Liver (tissue), 8 donors: ENCODE measurements at regions not wholly inside any gene's neighbourhood (a gene's known extent, or its start where the extent isn't known, plus 50 kb on each side); places are given as distances from the start of the nearest gene placed in this dataset.

Source experiments
- DNase-seq: peaks from one replicate; pipeline ENCODE4 v3.0.0-alpha.2; 2017; ENCODE audit warnings: low spot score
- H3K27ac ChIP-seq, 2 donors: one replicate each; pipeline ENCODE4 v1.7.0; 2013; ENCODE audit warnings: inconsistent platforms in 2 of 2, low read length in 2 of 2, control low read depth in 1 of 2, low read depth in 1 of 2, mild to moderate bottlenecking in 1 of 2
- H3K27me3 ChIP-seq, 4 donors: one replicate each; pipeline versions ENCODE4 v1.6.1 to v1.7.0; 2013; ENCODE audit warnings: low read length in 3 of 4, inconsistent platforms in 1 of 4, mild to moderate bottlenecking in 1 of 4, moderate library complexity in 1 of 4; ENCODE audit not compliant: control insufficient read depth in 4 of 4, insufficient read depth in 4 of 4
- H3K36me3 ChIP-seq, 4 donors: one replicate each; pipeline versions ENCODE4 v1.6.1 to v1.7.0; 2013; ENCODE audit warnings: low read length in 3 of 4, mild to moderate bottlenecking in 3 of 4, low read depth in 1 of 4, moderate library complexity in 1 of 4; ENCODE audit not compliant: control insufficient read depth in 4 of 4, insufficient read depth in 3 of 4
- H3K4me1 ChIP-seq, 4 donors: one replicate each; pipeline versions ENCODE4 v1.6.1 to v1.7.0; 2013; ENCODE audit warnings: low read length in 3 of 4, mild to moderate bottlenecking in 3 of 4, moderate library complexity in 1 of 4; ENCODE audit not compliant: control insufficient read depth in 4 of 4, insufficient read depth in 4 of 4
- H3K4me3 ChIP-seq, 3 donors: one replicate each; pipeline versions ENCODE4 v1.6.1 to v1.7.0; 2013; ENCODE audit warnings: low read length in 3 of 3, control low read depth in 1 of 3, low read depth in 1 of 3, mild to moderate bottlenecking in 1 of 3
- H3K9ac ChIP-seq, 2 donors: one replicate each; pipeline ENCODE4 v1.7.0; 2013; ENCODE audit warnings: low read length in 2 of 2, mild to moderate bottlenecking in 2 of 2, moderate library complexity in 2 of 2, control low read depth in 1 of 2, low read depth in 1 of 2
- H3K9me3 ChIP-seq, 4 donors: one replicate each; pipeline versions ENCODE4 v1.6.1 to v1.7.0; 2013; ENCODE audit warnings: low read length in 3 of 4; ENCODE audit not compliant: control insufficient read depth in 4 of 4
- EGR1 ChIP-seq, 2 donors: IDR thresholded peaks; 2 replicates each; pipeline ENCODE4 v1.6.1; 2016 to 2018; ENCODE audit warnings: antibody characterized with exemption in 2 of 2, low read depth in 2 of 2
- FOXA1 ChIP-seq: IDR thresholded peaks from 2 replicates; pipeline ENCODE4 v1.6.1; 2016; ENCODE audit warnings: antibody characterized with exemption
- FOXA2 ChIP-seq: IDR thresholded peaks from 2 replicates; pipeline ENCODE4 v1.6.1; 2016; ENCODE audit warnings: antibody characterized with exemption
- GABPA ChIP-seq, 2 donors: IDR thresholded peaks in 1 of 2; conservative IDR thresholded peaks in 1 of 2; 2 replicates each; pipeline ENCODE4 v1.6.1; 2016; ENCODE audit warnings: antibody characterized with exemption in 2 of 2, mild to moderate bottlenecking in 1 of 2, moderate library complexity in 1 of 2
- HNF4A ChIP-seq, 2 donors: conservative IDR thresholded peaks; 2 replicates each; pipeline ENCODE4 v1.6.1; 2016; ENCODE audit warnings: antibody characterized with exemption in 2 of 2, mild to moderate bottlenecking in 2 of 2
- HNF4G ChIP-seq: IDR thresholded peaks from 2 replicates; pipeline ENCODE4 v1.6.1; 2016; ENCODE audit warnings: antibody characterized with exemption
- JUND ChIP-seq, 2 donors: IDR thresholded peaks; 2 replicates each; pipeline ENCODE4 v1.6.1; 2016; ENCODE audit warnings: antibody characterized with exemption in 2 of 2
- NR2F2 ChIP-seq: IDR thresholded peaks from 2 replicates; pipeline ENCODE4 v1.6.1; 2016; ENCODE audit warnings: antibody characterized with exemption
- RAD21 ChIP-seq, 2 donors: IDR thresholded peaks; 2 replicates each; pipeline ENCODE4 v1.6.1; 2016; ENCODE audit warnings: antibody characterized with exemption in 2 of 2, mild to moderate bottlenecking in 2 of 2
- RXRA ChIP-seq, 2 donors: IDR thresholded peaks; 2 replicates each; pipeline ENCODE4 v1.6.1; 2017 to 2018; ENCODE audit warnings: antibody characterized with exemption in 2 of 2, mild to moderate bottlenecking in 1 of 2
- SP1 ChIP-seq: IDR thresholded peaks from 2 replicates; pipeline ENCODE4 v1.6.1; 2018; ENCODE audit warnings: antibody characterized with exemption, mild to moderate bottlenecking
- TAF1 ChIP-seq: conservative IDR thresholded peaks from 2 replicates; pipeline ENCODE4 v1.6.1; 2016; ENCODE audit warnings: antibody characterized with exemption, mild to moderate bottlenecking
- YY1 ChIP-seq: IDR thresholded peaks from 2 replicates; pipeline ENCODE4 v1.6.1; 2016; ENCODE audit warnings: antibody characterized with exemption, mild to moderate bottlenecking
- ZBTB33 ChIP-seq: IDR thresholded peaks from 2 replicates; pipeline ENCODE4 v1.6.1; 2016; ENCODE audit warnings: antibody characterized with exemption
- WGBS: extraction: QIAGEN DNeasy Blood & Tissue Kit; methylation state at CpG from one replicate; pipeline ENCODE4 v1.1.7; 2013; 5-methylcytosine and 5-hydroxymethylcytosine counted together
- TF ChIP-seq, protein P1 (sequence below): IDR thresholded peaks from 2 replicates; pipeline ENCODE4 v1.6.1; 2016; ENCODE audit warnings: antibody characterized with exemption, mild to moderate bottlenecking
- TF ChIP-seq, protein P2 (sequence below): fragments of 150-350 bp; IDR thresholded peaks from 2 replicates; pipeline ENCODE4 v1.5.1; 2017; ENCODE audit warnings: improper control_type of control experiment, low read depth, low read length; ENCODE audit not compliant: missing input control
- TF ChIP-seq, protein P3 (sequence below): IDR thresholded peaks from 2 replicates; pipeline ENCODE4 v1.6.1; 2016; ENCODE audit warnings: antibody characterized with exemption
- TF ChIP-seq, protein P4 (sequence below): IDR thresholded peaks from 2 replicates; pipeline ENCODE4 v1.6.1; 2016; ENCODE audit warnings: antibody characterized with exemption
- donor health status: healthy.
- donor health status: healthy.
- donor health status: healthy.
- donor health status: healthy.
- donor health status: healthy.

DNA sequence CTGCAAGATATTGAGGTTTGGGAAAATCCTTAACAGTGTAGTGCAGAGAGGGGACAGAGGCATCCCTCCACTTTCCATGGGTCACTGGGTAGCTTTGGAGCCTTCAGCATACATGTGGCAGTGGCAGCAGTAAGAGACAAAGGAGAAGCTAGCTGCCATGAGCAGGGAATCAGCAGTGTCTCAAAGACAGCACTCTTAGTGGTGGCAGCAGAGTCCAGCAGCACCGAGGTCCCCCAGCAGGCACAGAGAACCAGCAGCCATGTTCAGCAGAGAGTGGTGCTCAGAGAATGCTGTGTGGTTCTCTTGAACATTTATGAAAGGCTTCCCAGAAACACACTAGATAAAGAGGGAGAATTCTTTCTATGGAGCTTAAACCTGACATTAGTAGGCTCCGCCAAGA is 308.5 kb downstream of the CENPC start:
- Histone ChIP-seq H3K27ac (no peak overlapping the region), H3K9me3 (no peaks in the 10 kb centered on the region), H3K27me3 (no peaks in the 10 kb centered on the region), H3K4me3 (no peak overlapping the region), H3K36me3 (no peaks in the 10 kb centered on the region), H3K9ac (no peak overlapping the region), H3K4me1 (no peaks in the 10 kb centered on the region)
- WGBS, result 85% methylated on average over 2 of the region's 2 CpGs
- TF ChIP-seq SP1, result no peak
- TF ChIP-seq NR2F2, result no peak
- TF ChIP-seq, protein P1, sequence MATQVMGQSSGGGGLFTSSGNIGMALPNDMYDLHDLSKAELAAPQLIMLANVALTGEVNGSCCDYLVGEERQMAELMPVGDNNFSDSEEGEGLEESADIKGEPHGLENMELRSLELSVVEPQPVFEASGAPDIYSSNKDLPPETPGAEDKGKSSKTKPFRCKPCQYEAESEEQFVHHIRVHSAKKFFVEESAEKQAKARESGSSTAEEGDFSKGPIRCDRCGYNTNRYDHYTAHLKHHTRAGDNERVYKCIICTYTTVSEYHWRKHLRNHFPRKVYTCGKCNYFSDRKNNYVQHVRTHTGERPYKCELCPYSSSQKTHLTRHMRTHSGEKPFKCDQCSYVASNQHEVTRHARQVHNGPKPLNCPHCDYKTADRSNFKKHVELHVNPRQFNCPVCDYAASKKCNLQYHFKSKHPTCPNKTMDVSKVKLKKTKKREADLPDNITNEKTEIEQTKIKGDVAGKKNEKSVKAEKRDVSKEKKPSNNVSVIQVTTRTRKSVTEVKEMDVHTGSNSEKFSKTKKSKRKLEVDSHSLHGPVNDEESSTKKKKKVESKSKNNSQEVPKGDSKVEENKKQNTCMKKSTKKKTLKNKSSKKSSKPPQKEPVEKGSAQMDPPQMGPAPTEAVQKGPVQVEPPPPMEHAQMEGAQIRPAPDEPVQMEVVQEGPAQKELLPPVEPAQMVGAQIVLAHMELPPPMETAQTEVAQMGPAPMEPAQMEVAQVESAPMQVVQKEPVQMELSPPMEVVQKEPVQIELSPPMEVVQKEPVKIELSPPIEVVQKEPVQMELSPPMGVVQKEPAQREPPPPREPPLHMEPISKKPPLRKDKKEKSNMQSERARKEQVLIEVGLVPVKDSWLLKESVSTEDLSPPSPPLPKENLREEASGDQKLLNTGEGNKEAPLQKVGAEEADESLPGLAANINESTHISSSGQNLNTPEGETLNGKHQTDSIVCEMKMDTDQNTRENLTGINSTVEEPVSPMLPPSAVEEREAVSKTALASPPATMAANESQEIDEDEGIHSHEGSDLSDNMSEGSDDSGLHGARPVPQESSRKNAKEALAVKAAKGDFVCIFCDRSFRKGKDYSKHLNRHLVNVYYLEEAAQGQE, result no peak
- TF ChIP-seq ZBTB33, result no peak
- TF ChIP-seq HNF4G, result no peak
- TF ChIP-seq FOXA1, result no peak
- TF ChIP-seq EGR1 (IDR thresholded peaks at IDR 0.05; ENCODE audit: low read depth in 2 of 2), result no peak
- TF ChIP-seq, protein P2, sequence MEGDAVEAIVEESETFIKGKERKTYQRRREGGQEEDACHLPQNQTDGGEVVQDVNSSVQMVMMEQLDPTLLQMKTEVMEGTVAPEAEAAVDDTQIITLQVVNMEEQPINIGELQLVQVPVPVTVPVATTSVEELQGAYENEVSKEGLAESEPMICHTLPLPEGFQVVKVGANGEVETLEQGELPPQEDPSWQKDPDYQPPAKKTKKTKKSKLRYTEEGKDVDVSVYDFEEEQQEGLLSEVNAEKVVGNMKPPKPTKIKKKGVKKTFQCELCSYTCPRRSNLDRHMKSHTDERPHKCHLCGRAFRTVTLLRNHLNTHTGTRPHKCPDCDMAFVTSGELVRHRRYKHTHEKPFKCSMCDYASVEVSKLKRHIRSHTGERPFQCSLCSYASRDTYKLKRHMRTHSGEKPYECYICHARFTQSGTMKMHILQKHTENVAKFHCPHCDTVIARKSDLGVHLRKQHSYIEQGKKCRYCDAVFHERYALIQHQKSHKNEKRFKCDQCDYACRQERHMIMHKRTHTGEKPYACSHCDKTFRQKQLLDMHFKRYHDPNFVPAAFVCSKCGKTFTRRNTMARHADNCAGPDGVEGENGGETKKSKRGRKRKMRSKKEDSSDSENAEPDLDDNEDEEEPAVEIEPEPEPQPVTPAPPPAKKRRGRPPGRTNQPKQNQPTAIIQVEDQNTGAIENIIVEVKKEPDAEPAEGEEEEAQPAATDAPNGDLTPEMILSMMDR, result no peak
- TF ChIP-seq TAF1, result no peak
- no peak for TF ChIP-seq GABPA (IDR thresholded peaks at IDR 0.05 in 1 of 2, conservative IDR thresholded peaks at IDR 0.05 in 1 of 2)
- TF ChIP-seq HNF4A (conservative IDR thresholded peaks at IDR 0.05), result no peak
- TF ChIP-seq, protein P3, sequence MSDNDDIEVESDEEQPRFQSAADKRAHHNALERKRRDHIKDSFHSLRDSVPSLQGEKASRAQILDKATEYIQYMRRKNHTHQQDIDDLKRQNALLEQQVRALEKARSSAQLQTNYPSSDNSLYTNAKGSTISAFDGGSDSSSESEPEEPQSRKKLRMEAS, result no peak
- DNase-seq, result no peak

GRCh38 chr4:67236318-67236717 is 309.0 kb downstream of the CENPC start:
- H3K9ac ChIP-seq, result no peak overlapping the region
- no peaks in the 10 kb centered on the region for H3K4me1 ChIP-seq
- H3K4me3 ChIP-seq, result no peak overlapping the region
- H3K36me3 ChIP-seq, result no peaks in the 10 kb centered on the region
- H3K27ac ChIP-seq, result no peak overlapping the region
- no peak for DNase-seq
- WGBS, result 85% methylated on average over 3 of the region's 3 CpGs
- no peaks in the 10 kb centered on the region for H3K27me3 ChIP-seq
- H3K9me3 ChIP-seq, result no peaks in the 10 kb centered on the region
- no peak for TF ChIP-seq RXRA (IDR thresholded peaks at IDR 0.05)
- TF ChIP-seq JUND (IDR thresholded peaks at IDR 0.05), result no peak
- TF ChIP-seq HNF4A (conservative IDR thresholded peaks at IDR 0.05), result no peak
- no peak for TF ChIP-seq NR2F2
- TF ChIP-seq, protein P4, sequence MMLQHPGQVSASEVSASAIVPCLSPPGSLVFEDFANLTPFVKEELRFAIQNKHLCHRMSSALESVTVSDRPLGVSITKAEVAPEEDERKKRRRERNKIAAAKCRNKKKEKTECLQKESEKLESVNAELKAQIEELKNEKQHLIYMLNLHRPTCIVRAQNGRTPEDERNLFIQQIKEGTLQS, result no peak
- TF ChIP-seq TAF1, result no peak
- TF ChIP-seq, protein P2, result no peak
- TF ChIP-seq EGR1 (IDR thresholded peaks at IDR 0.05; ENCODE audit: low read depth in 2 of 2), result no peak
- TF ChIP-seq FOXA2, result no peak
- no peak for TF ChIP-seq GABPA (IDR thresholded peaks at IDR 0.05 in 1 of 2, conservative IDR thresholded peaks at IDR 0.05 in 1 of 2)
- no peak for TF ChIP-seq ZBTB33
- no peak for TF ChIP-seq RAD21 (IDR thresholded peaks at IDR 0.05)
- no peak for TF ChIP-seq FOXA1
- no peak for TF ChIP-seq HNF4G
- no peak for TF ChIP-seq YY1
